PC-9 (cell line): ENCODE measurements at regions not wholly inside any gene's neighbourhood (a gene's known extent, or its start where the extent isn't known, plus 50 kb on each side); places are given as distances from the start of the nearest gene placed in this dataset.

Experiments
- CTCF ChIP-seq: fragments of 200-600 bp; sonication (generic); conservative IDR thresholded peaks from 2 replicates; pipeline ENCODE4 v1.6.1; 2017; ENCODE audit warnings: mixed run types, antibody characterized with exemption, mild to moderate bottlenecking, moderate library complexity
- EZH2 ChIP-seq: fragments of 200-600 bp; sonication (generic); IDR thresholded peaks from 2 replicates; pipeline ENCODE4 v1.8.0; 2017; ENCODE audit warnings: antibody characterized with exemption, low read depth

DNA sequence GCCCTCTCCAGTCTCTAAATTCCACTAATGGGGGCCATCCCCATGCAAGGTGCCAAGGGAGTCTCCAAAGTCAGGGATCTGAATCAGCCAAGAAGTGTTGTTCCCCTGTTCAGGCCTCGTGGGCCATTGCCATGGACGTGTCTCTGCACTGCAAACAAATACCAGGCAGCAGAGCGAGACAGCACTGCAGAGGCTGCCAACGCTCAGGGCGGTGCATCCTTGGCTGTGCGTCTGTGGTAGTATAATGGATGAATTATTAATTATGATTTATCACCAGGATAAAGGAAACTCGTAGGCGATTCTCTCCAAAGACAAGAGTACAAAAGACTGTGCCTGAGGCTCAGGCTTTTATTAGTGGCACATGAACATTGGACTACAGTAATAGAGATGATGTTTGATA is 122.3 kb upstream of the NTF3 start:
- TF ChIP-seq CTCF, result no peak
- TF ChIP-seq EZH2, result no peak
